Activated CD4-positive, alpha-beta T cell treated with anti-CD3 and anti-CD28 coated beads, Interleukin-2, amount 10 ng/mL, durations not matched to agents 24 days and 14 days (primary cell): ENCODE measurements at regions not wholly inside any gene's neighbourhood (a gene's known extent, or its start where the extent isn't known, plus 50 kb on each side); places are given as distances from the start of the nearest gene placed in this dataset.

ENCODE experiments used
- DNase-seq: peaks from one replicate; pipeline ENCODE4 v3.0.0; 2022
- H3K27ac Mint-ChIP-seq: one replicate; pipeline ENCODE4 v1.8.0; 2022; ENCODE audit warnings: mild to moderate bottlenecking, mixed read lengths
- H3K27me3 Mint-ChIP-seq: one replicate; pipeline ENCODE4 v1.8.0; 2022; ENCODE audit warnings: mixed read lengths
- H3K36me3 Mint-ChIP-seq: one replicate; pipeline ENCODE4 v1.8.0; 2022; ENCODE audit warnings: low read depth, mild to moderate bottlenecking, mixed read lengths
- H3K4me1 Mint-ChIP-seq: one replicate; pipeline ENCODE4 v1.8.0; 2021; ENCODE audit warnings: mixed read lengths
- H3K4me3 Mint-ChIP-seq: one replicate; pipeline ENCODE4 v1.8.0; 2022; ENCODE audit warnings: mild to moderate bottlenecking, moderate library complexity, mixed read lengths
- H3K9me3 Mint-ChIP-seq: one replicate; pipeline ENCODE4 v1.8.0; 2021; ENCODE audit warnings: mixed read lengths
- intact Hi-C: fragments of 100-400 bp; cut with micrococcal nuclease; formaldehyde crosslinking; loops from one replicate; pipeline ENCODE4 v1.15.1; 2023

- no peak overlapping the region for H3K27ac Mint-ChIP-seq
- intact Hi-C loops, result no loop called here
- peaks cover 3% of the 10 kb centered on the region for H3K27me3 Mint-ChIP-seq
- no peaks in the 10 kb centered on the region for H3K36me3 Mint-ChIP-seq
- no peak overlapping the region for H3K4me3 Mint-ChIP-seq
- DNase-seq, result peak; percentile 45
- H3K9me3 Mint-ChIP-seq, result no peaks in the 10 kb centered on the region
- H3K4me1 Mint-ChIP-seq, result peaks cover 14% of the 10 kb centered on the region
Observed at GRCh38 chr6:110043366-110043994, 65.4 kb downstream of the GPR6 start.

- peaks cover 3% of the 10 kb centered on the region for H3K27me3 Mint-ChIP-seq
- no peak overlapping the region for H3K27ac Mint-ChIP-seq
- intact Hi-C loops, result no loop called here
- DNase-seq, result peak; percentile 51
- no peaks in the 10 kb centered on the region for H3K36me3 Mint-ChIP-seq
- no peak overlapping the region for H3K4me3 Mint-ChIP-seq
- no peaks in the 10 kb centered on the region for H3K9me3 Mint-ChIP-seq
- peaks cover 14% of the 10 kb centered on the region for H3K4me1 Mint-ChIP-seq
Observed at GRCh38 chr6:110044096-110044495, 66.0 kb downstream of the GPR6 start.

DNA sequence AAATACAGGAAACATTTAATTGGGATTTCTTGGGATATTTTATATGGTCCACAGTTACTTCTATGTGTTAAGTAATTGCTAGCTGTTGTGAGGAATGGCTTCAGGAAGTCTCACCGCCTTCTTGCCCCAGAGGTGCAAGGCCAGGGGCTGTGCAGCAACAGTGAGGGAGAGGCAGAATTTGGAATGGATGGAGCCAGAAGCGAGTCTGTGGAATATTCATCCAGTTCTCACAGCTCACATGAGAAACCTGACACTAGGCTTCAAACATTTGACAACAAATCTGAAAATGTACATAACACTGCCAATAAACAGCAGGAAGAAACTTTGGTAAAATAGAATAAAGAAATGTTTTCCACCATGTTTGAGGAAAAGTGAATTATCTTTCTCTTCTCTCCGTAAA, 66.5 kb downstream of the GPR6 start:
- Mint-ChIP-seq H3K27ac (no peak overlapping the region), H3K4me3 (no peak overlapping the region), H3K4me1 (peaks cover 9% of the 10 kb centered on the region), H3K27me3 (peaks cover 6% of the 10 kb centered on the region), H3K36me3 (no peaks in the 10 kb centered on the region), H3K9me3 (no peaks in the 10 kb centered on the region)
- intact Hi-C loops, result no loop called here
- DNase-seq, result no peak

DNA sequence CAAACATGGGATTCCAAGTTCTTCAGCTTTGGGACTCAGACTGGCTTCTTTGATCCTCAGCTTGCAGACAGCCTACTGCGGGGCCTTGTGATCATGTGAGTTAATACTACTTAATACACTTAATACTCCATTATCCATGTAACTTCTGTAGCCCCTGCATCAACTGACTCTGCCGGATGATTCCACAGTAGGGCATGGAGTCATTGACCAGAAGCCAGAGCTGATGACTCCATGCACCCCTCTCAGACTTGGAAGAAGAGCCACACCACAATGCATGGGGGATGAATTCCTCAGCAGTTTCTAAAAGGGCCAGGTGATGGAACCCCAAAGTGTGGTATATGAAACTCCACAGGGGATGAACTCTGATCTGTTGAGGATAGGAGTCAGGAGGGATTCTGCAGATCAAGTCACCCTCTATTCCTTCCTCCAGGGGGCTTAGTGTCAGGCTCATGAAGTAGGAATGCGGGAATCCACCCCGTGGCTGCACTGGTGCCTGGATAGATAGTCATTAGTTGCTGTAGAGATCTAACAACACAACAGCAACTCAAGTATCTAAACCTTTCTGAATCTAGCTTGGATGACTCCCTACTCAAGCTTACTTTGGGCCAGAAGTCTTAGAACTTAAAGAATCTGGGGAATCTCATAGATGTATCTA, 70.2 kb downstream of the GPR6 start:
- Mint-ChIP-seq H3K4me1 (peaks cover 2% of the 10 kb centered on the region), H3K4me3 (no peak overlapping the region), H3K36me3 (no peaks in the 10 kb centered on the region), H3K27ac (no peak overlapping the region), H3K27me3 (peaks cover 14% of the 10 kb centered on the region), H3K9me3 (no peaks in the 10 kb centered on the region)
- peak; percentile 34 for DNase-seq
- intact Hi-C loops, result no loop called here

DNA sequence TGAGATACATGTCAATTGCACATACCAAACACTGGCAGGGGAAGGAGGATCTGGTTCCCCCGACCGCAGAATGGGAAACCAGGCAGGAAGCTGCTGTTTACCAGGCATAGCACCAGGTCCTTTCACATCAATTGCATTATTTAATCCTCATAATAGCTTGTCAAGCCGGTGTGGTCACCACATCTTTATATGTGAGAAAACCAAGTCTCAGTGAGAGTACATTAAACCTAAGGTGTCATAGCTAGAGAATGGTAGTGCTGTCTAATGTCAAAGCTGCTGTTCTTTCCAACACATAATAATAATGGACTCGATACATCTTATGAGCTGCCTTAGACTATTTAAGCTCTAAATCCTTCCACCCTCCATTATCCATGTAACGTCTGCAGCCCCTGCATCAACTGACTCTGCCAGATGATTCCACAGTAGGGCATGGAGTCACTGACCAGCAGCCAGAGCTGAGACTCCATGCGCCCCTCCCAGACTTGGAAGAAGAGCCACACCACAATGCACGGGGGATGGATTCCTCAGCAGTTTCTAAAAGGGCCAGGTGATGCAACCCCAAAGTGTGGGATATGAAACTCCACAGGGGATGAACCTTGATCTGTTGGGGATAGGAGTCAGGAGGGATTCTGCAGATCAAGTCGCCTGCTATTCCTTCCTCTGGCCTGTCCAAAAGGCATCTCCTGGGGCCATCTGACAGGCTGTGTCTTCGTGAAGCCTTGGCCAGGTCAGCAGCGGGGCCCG, 71.8 kb downstream of the GPR6 start:
- Mint-ChIP-seq H3K27me3 (peaks cover 17% of the 10 kb centered on the region), H3K27ac (no peak overlapping the region), H3K36me3 (no peaks in the 10 kb centered on the region), H3K4me1 (no peaks in the 10 kb centered on the region), H3K9me3 (no peaks in the 10 kb centered on the region), H3K4me3 (no peak overlapping the region)
- DNase-seq, result peak; percentile 48
- intact Hi-C loops, result loop anchor here (5.0 kb wide), 1 partner anchor 342 kb away; no protein-coding TSS in a partner anchor
